NOMO-1 treated with DMSO at 0.1 percent for 48 hours (cell line): ENCODE measurements at regions not wholly inside any gene's neighbourhood (a gene's known extent, or its start where the extent isn't known, plus 50 kb on each side); places are given as distances from the start of the nearest gene placed in this dataset.

Experiments
- DNase-seq: peaks from one replicate; lab custom pipeline; 2025; ENCODE audit not compliant: unreplicated experiment; lab: John Stamatoyannopoulos, UW

- DNase-seq: no peak
These were observed 845.5 kb downstream of the TLE4 start for GRCh38 chr9:80417211-80417773.

GRCh38 chr9:80410106-80410505, 838.3 kb downstream of the TLE4 start:
- no peak for DNase-seq

- no peak for DNase-seq
These were observed 835.5 kb downstream of the TLE4 start for GRCh38 chr9:80407220-80407619.

- DNase-seq: no peak
These were observed 829.5 kb downstream of the TLE4 start for GRCh38 chr9:80401243-80401642.

- DNase-seq: no peak
These were observed 829.0 kb downstream of the TLE4 start for GRCh38 chr9:80400624-80401230.

- no peak for DNase-seq
These were observed 827.8 kb downstream of the TLE4 start for GRCh38 chr9:80399606-80400005.

GRCh38 chr9:80387828-80388227, 816.1 kb downstream of the TLE4 start:
- DNase-seq: no peak

- no peak for DNase-seq
These were observed 813.5 kb downstream of the TLE4 start for GRCh38 chr9:80385246-80385645.

- no peak for DNase-seq
These were observed 811.6 kb downstream of the TLE4 start for GRCh38 chr9:80383331-80383730.

GRCh38 chr9:80382211-80382891, 810.6 kb downstream of the TLE4 start:
- DNase-seq: no peak

- DNase-seq: no peak
These were observed 808.5 kb downstream of the TLE4 start for GRCh38 chr9:80380301-80380700.

GRCh38 chr9:80378669-80379293, 807.0 kb downstream of the TLE4 start:
- DNase-seq: no peak

- DNase-seq: no peak
These were observed 804.4 kb downstream of the TLE4 start for GRCh38 chr9:80376180-80376579.

GRCh38 chr9:80375477-80375876, 803.7 kb downstream of the TLE4 start:
- DNase-seq: no peak

GRCh38 chr9:80369641-80370040, 797.9 kb downstream of the TLE4 start:
- DNase-seq: no peak

- DNase-seq: no peak
These were observed 794.9 kb downstream of the TLE4 start for GRCh38 chr9:80366626-80367025.

GRCh38 chr9:80359941-80360881, 788.4 kb downstream of the TLE4 start:
- DNase-seq: no peak

- DNase-seq: no peak
These were observed 787.5 kb downstream of the TLE4 start for GRCh38 chr9:80359291-80359690.

- DNase-seq: no peak
These were observed 781.2 kb downstream of the TLE4 start for GRCh38 chr9:80352967-80353366.

GRCh38 chr9:80351612-80352011, 779.8 kb downstream of the TLE4 start:
- DNase-seq: no peak

GRCh38 chr9:80326105-80326504, 754.3 kb downstream of the TLE4 start:
- DNase-seq: no peak
